A673 (cell line): ENCODE measurements at regions not wholly inside any gene's neighbourhood (a gene's known extent, or its start where the extent isn't known, plus 50 kb on each side); places are given as distances from the start of the nearest gene placed in this dataset.

Source experiments
- BruUV-seq: library from RNA; stranded (reverse); fragments of 400-500 nt; replicated peaks from 2 replicates; lab custom pipeline; 2021; lab: Mats Ljungman, UMichigan
- CTCF ChIA-PET: fragments of 300-600 bp; sonication (Branson Sonifier 250); formaldehyde crosslinking; loops from one replicate; lab custom pipeline; 2022; ENCODE audit warnings: antibody characterized with exemption; lab: Charles Lee
- POLR2A ChIA-PET: fragments of 300-600 bp; sonication (Branson Sonifier 250); formaldehyde crosslinking; loops from one replicate; lab custom pipeline; 2022; ENCODE audit warnings: antibody characterized with exemption; ENCODE audit not compliant: low non-redundant PET; lab: Charles Lee
- DNase-seq: peaks from one replicate; pipeline ENCODE4 v3.0.0-alpha.2; 2015; ENCODE audit warnings: low spot score
- H3K27ac ChIP-seq: fragments of 200-600 bp; sonication (generic); 2 replicates; pipeline ENCODE4 v1.5.1; 2016; ENCODE audit warnings: mixed run types, low read depth, mild to moderate bottlenecking, mixed read lengths, antibody characterized with exemption, low read length; ENCODE audit not compliant: poor library complexity, severe bottlenecking
- H3K27me3 ChIP-seq: fragments of 200-600 bp; sonication (generic); replicated peaks from 2 replicates; pipeline ENCODE4 v1.6.1; 2017; ENCODE audit warnings: mixed run types, low read depth, mild to moderate bottlenecking, mixed read lengths, antibody characterized with exemption, low read length; ENCODE audit not compliant: insufficient read depth, poor library complexity
- H3K36me3 ChIP-seq: fragments of 200-600 bp; sonication (generic); 2 replicates; pipeline ENCODE4 v1.6.1; 2016; ENCODE audit warnings: mixed run types, mild to moderate bottlenecking, mixed read lengths, antibody characterized with exemption, low read length; ENCODE audit not compliant: insufficient read depth, poor library complexity, severe bottlenecking
- H3K4me1 ChIP-seq: fragments of 200-600 bp; sonication (generic); 2 replicates; pipeline ENCODE4 v1.6.1; 2017; ENCODE audit warnings: mixed run types, mild to moderate bottlenecking, mixed read lengths, antibody characterized with exemption, low read length; ENCODE audit not compliant: insufficient read depth, poor library complexity, severe bottlenecking
- H3K4me3 ChIP-seq: fragments of 200-600 bp; sonication (generic); 2 replicates; pipeline ENCODE4 v1.5.1; 2016; ENCODE audit warnings: low read depth, mixed run types, mild to moderate bottlenecking, mixed read lengths, low read length; ENCODE audit not compliant: poor library complexity, severe bottlenecking
- H3K9me3 ChIP-seq: fragments of 200-600 bp; sonication (generic); 2 replicates; pipeline ENCODE4 v1.6.1; 2016; ENCODE audit warnings: mixed run types, low read depth, mild to moderate bottlenecking, mixed read lengths, antibody characterized with exemption, low read length; ENCODE audit not compliant: poor library complexity, severe bottlenecking
- CTCF ChIP-seq: fragments of 300-800, 200-600 bp; sonication (generic); conservative IDR thresholded peaks from 2 replicates; pipeline ENCODE4 v1.5.1; 2017; ENCODE audit warnings: low read depth, mild to moderate bottlenecking, antibody characterized with exemption, low read length, moderate library complexity, mixed read lengths
- EZH2 ChIP-seq: fragments of 200-600 bp; sonication (generic); IDR thresholded peaks from 2 replicates; pipeline ENCODE4 v1.6.1; 2017; ENCODE audit warnings: borderline replicate concordance, low read depth, mild to moderate bottlenecking, mixed read lengths, antibody characterized with exemption, low read length; ENCODE audit not compliant: poor library complexity, severe bottlenecking
- intact Hi-C: fragments of 100-400 bp; cut with micrococcal nuclease; formaldehyde crosslinking; loops from one replicate; pipeline ENCODE4 v1.10.0; 2022; ENCODE audit not compliant: unreplicated experiment

- Histone ChIP-seq H3K27me3 (no peaks in the 10 kb centered on the region), H3K4me3 (no peak overlapping the region), H3K36me3 (no peaks in the 10 kb centered on the region), H3K9me3 (no peaks in the 10 kb centered on the region), H3K27ac (no peak overlapping the region), H3K4me1 (peaks cover 11% of the 10 kb centered on the region)
- intact Hi-C loops: no loop called here
- no TSS peak for BruUV-seq
- CTCF ChIA-PET: interaction anchor here (0.6 kb wide), 1 partner anchor 316 kb away, joined by 3 read pairs; no protein-coding TSS in a partner anchor
- POLR2A ChIA-PET: no interaction called here
- TF ChIP-seq EZH2: no peak
- no peak for TF ChIP-seq CTCF
- DNase-seq: no peak
Observed at GRCh38 chr1:8267307-8267706, 50.6 kb upstream of the SLC45A1 start.

- POLR2A ChIA-PET: interaction anchor here (0.6 kb wide), 1 partner anchor 43 kb away, joined by 15 read pairs; no protein-coding TSS in a partner anchor
- BruUV-seq: no TSS peak
- Histone ChIP-seq H3K36me3 (no peaks in the 10 kb centered on the region), H3K27me3 (no peaks in the 10 kb centered on the region), H3K9me3 (no peaks in the 10 kb centered on the region), H3K4me3 (no peak overlapping the region), H3K27ac (no peak overlapping the region), H3K4me1 (peaks cover 11% of the 10 kb centered on the region)
- no peak for DNase-seq
- intact Hi-C loops: no loop called here
- no peak for TF ChIP-seq EZH2
- TF ChIP-seq CTCF: no peak
- CTCF ChIA-PET: interaction anchor here (0.6 kb wide), 4 partner anchors 54 to 317 kb away, joined by 3 to 6 read pairs (median 4); no protein-coding TSS in a partner anchor
Observed at GRCh38 chr1:8266436-8267165, 51.3 kb upstream of the SLC45A1 start.

GRCh38 chr1:8263791-8264190 is 54.1 kb upstream of the SLC45A1 start:
- no peak for TF ChIP-seq CTCF
- no peak for TF ChIP-seq EZH2
- no peak for DNase-seq
- H3K4me1 ChIP-seq: peaks cover 11% of the 10 kb centered on the region
- intact Hi-C loops: no loop called here
- no peak overlapping the region for H3K27ac ChIP-seq
- BruUV-seq: no TSS peak
- no peaks in the 10 kb centered on the region for H3K36me3 ChIP-seq
- H3K4me3 ChIP-seq: no peak overlapping the region
- ChIA-PET POLR2A (interaction anchor here (0.7 kb wide), 1 partner anchor 29 kb away, joined by 4 read pairs; no protein-coding TSS in a partner anchor), CTCF (interaction anchor here (0.7 kb wide), 1 partner anchor 44 kb away, joined by 3 read pairs; no protein-coding TSS in a partner anchor)
- no peaks in the 10 kb centered on the region for H3K27me3 ChIP-seq
- no peaks in the 10 kb centered on the region for H3K9me3 ChIP-seq
